ENCODE measurements at regions not wholly inside any gene's neighbourhood (a gene's known extent, or its start where the extent isn't known, plus 50 kb on each side); places are given as distances from the start of the nearest gene placed in this dataset.

- Histone ChIP-seq H3K18ac (ENCODE audit: extremely low read depth, low read length) (no peak overlapping the region), H3K23ac (ENCODE audit: insufficient read length) (no peak overlapping the region), H3K27me3 (replicated peaks in 1 of 4; ENCODE audit: control insufficient read depth in 3 of 4, extremely low read depth in 1 of 4, insufficient read depth in 3 of 4, low read length in 3 of 4) (no peaks in the 10 kb centered on the region), H3K9ac (replicated peaks in 1 of 4; ENCODE audit: extremely low read depth in 1 of 4, low read depth in 3 of 4, low read length in 3 of 4) (no peak overlapping the region), H3K9me3 (ENCODE audit: insufficient read depth in 2 of 2, low read depth in 1 of 2, low read length in 1 of 2) (no peaks in the 10 kb centered on the region), H3K27ac (ENCODE audit: low read depth, low read length) (no peak overlapping the region), H2BK5ac (ENCODE audit: low read depth, low read length) (no peak overlapping the region), H3K36me3 (ENCODE audit: control insufficient read depth in 2 of 4, insufficient read depth in 4 of 4, low read length in 3 of 4) (no peaks in the 10 kb centered on the region), H3K79me2 (ENCODE audit: control insufficient read depth in 1 of 2, insufficient read depth in 2 of 2, low read length in 2 of 2) (no peaks in the 10 kb centered on the region), H4K8ac (ENCODE audit: extremely low read depth, insufficient read depth, low read length) (no peak overlapping the region), H3K79me1 (ENCODE audit: low read depth, low read length) (no peaks in the 10 kb centered on the region), H3K23me2 (ENCODE audit: low read depth, low read length) (no peaks in the 10 kb centered on the region), H2AFZ (ENCODE audit: low read length) (no peak overlapping the region), H2BK12ac (ENCODE audit: low read depth, low read length) (no peak overlapping the region), H3K4me3 (ENCODE audit: extremely low read depth in 1 of 4, insufficient read depth in 2 of 4, low read depth in 3 of 4, low read length in 4 of 4) (no peak overlapping the region), H3K14ac (ENCODE audit: insufficient read length) (no peak overlapping the region), H2BK15ac (ENCODE audit: low read length) (no peak overlapping the region), H3K4ac (replicated peaks; ENCODE audit: insufficient read length, low read depth, low read length) (no peak overlapping the region), H3K4me2 (ENCODE audit: insufficient read depth in 1 of 2, low read depth in 2 of 2, low read length in 2 of 2) (no peak overlapping the region), H4K20me1 (replicated peaks in 1 of 2; ENCODE audit: control insufficient read depth in 1 of 2, insufficient read depth in 2 of 2, low read length in 2 of 2) (no peaks in the 10 kb centered on the region), H2BK20ac (ENCODE audit: low read length) (no peak overlapping the region), H3K56ac (replicated peaks; ENCODE audit: insufficient read length, low read depth, low read length) (no peak overlapping the region), H4K5ac (ENCODE audit: insufficient read length, low read depth, low read length) (no peak overlapping the region), H2AK5ac (ENCODE audit: low read depth, low read length) (no peak overlapping the region), H2BK120ac (replicated peaks; ENCODE audit: low read depth, low read length) (no peak overlapping the region), H4K91ac (replicated peaks; ENCODE audit: insufficient read length, low read length) (no peak overlapping the region), H3K4me1 (replicated peaks in 1 of 4; ENCODE audit: control insufficient read depth in 3 of 4, insufficient read depth in 4 of 4, low read length in 3 of 4) (no peaks in the 10 kb centered on the region)
- FAIRE-seq, result no peak
- TF ChIP-seq EGR1 (IDR thresholded peaks at IDR 0.05; ENCODE audit: borderline replicate concordance, low read depth, low read length) (no peak), YY1 (IDR thresholded peaks at IDR 0.05; ENCODE audit: low read depth, low read length) (no peak)
- CTCF ChIA-PET (ENCODE audit: partially characterized antibody), result no interaction called here
- no peak for DNase-seq (ENCODE audit: low read depth in 1 of 2, low spot score in 2 of 2)
- WGBS, 2 experiments (ENCODE audit: extremely low coverage in 1 of 2, insufficient coverage in 1 of 2, insufficient read length in 1 of 2, insufficient replicate concordance in 2 of 2, low coverage in 1 of 2, low lambda C conversion rate in 2 of 2, missing lambda C conversion rate in 1 of 2), result 64% methylated on average over 2 of the region's 2 CpGs; no CpG with 5 or more reads in 1 of the 2 experiments
- POLR2A ChIA-PET (ENCODE audit: partially characterized antibody), result no interaction called here
Measured at GRCh38 chr6:67277312-67277711, 1357.8 kb upstream of the ADGRB3 start.

Measured in H1 (cell line).